Right renal cortex interstitium (tissue), 3 donors: ENCODE measurements at regions not wholly inside any gene's neighbourhood (a gene's known extent, or its start where the extent isn't known, plus 50 kb on each side); places are given as distances from the start of the nearest gene placed in this dataset.

Source experiments
- DNase-seq, 3 donors: peaks; one replicate each; pipeline ENCODE4 v3.0.0-alpha.2; 2013; ENCODE audit warnings: low read depth in 3 of 3, low spot score in 2 of 3

GRCh38 chr10:2871673-2872219 is 195.6 kb upstream of the PFKP start:
- no peak for DNase-seq

GRCh38 chr10:2870654-2871053 is 196.7 kb upstream of the PFKP start:
- no peak for DNase-seq

- DNase-seq: no peak
Measured at GRCh38 chr10:2867788-2868299, 199.5 kb upstream of the PFKP start.

GRCh38 chr10:2866569-2866968 is 200.8 kb upstream of the PFKP start:
- DNase-seq: no peak

GRCh38 chr10:2861632-2862210 is 205.6 kb upstream of the PFKP start:
- no peak for DNase-seq

- DNase-seq: no peak
Measured at GRCh38 chr10:2858452-2858851, 208.9 kb upstream of the PFKP start.

GRCh38 chr10:2856598-2856997 is 210.8 kb upstream of the PFKP start:
- DNase-seq: no peak

- no peak for DNase-seq
Measured at GRCh38 chr10:2852574-2853323, 214.6 kb upstream of the PFKP start.

GRCh38 chr10:2851566-2851965 is 215.8 kb upstream of the PFKP start:
- no peak for DNase-seq

- DNase-seq: no peak
Measured at GRCh38 chr10:2850202-2850601, 217.1 kb upstream of the PFKP start.

- no peak for DNase-seq
Measured at GRCh38 chr10:2844925-2845324, 222.4 kb upstream of the PFKP start.

GRCh38 chr10:2839081-2839725 is 228.1 kb upstream of the PFKP start:
- DNase-seq: no peak

GRCh38 chr10:2837674-2838073 is 229.7 kb upstream of the PFKP start:
- DNase-seq: no peak

GRCh38 chr10:2836921-2837662 is 230.3 kb upstream of the PFKP start:
- no peak for DNase-seq

GRCh38 chr10:2834214-2834613 is 233.1 kb upstream of the PFKP start:
- no peak for DNase-seq

- no peak for DNase-seq
Measured at GRCh38 chr10:2831509-2831908, 235.8 kb upstream of the PFKP start.

GRCh38 chr10:2828741-2829140 is 238.6 kb upstream of the PFKP start:
- no peak for DNase-seq

GRCh38 chr10:2826675-2827074 is 240.7 kb upstream of the PFKP start:
- DNase-seq: no peak

GRCh38 chr10:2825841-2826240 is 241.5 kb upstream of the PFKP start:
- DNase-seq: no peak

- DNase-seq: no peak
Measured at GRCh38 chr10:2817940-2818636, 249.3 kb upstream of the PFKP start.
